HCT116 (cell line): ENCODE measurements at regions not wholly inside any gene's neighbourhood (a gene's known extent, or its start where the extent isn't known, plus 50 kb on each side); places are given as distances from the start of the nearest gene placed in this dataset.

Source experiments
- ATAC-seq: fragments of 200-7000 bp; cut with Tn5 transposase; 2 replicates; pipeline ENCODE4 v1.9.1; 2020; ENCODE audit warnings: mild to moderate bottlenecking, moderate library complexity
- BruUV-seq: library from RNA; stranded (reverse); fragments of 400-500 nt; replicated peaks from 2 replicates; lab custom pipeline; 2021; lab: Mats Ljungman, UMichigan
- CTCF ChIA-PET: fragments of 300-600 bp; sonication (Branson Sonifier 250); formaldehyde crosslinking; loops from one replicate; lab custom pipeline; 2021; ENCODE audit warnings: antibody characterized with exemption; lab: Charles Lee
- POLR2A ChIA-PET: fragments of 300-600, 350-600 bp; sonication (Branson Sonifier 250); formaldehyde crosslinking; loops from one replicate; lab custom pipeline; 2021; ENCODE audit warnings: antibody characterized with exemption; lab: Charles Lee
- RAD21 ChIA-PET, 2 experiments: fragments of 300-600 bp; sonication (Branson Sonifier 250); formaldehyde crosslinking; loops; one replicate each; lab custom pipeline; 2023; ENCODE audit warnings: low total read pairs in 2 of 2; ENCODE audit not compliant: uncharacterized antibody in 2 of 2, unreplicated experiment in 2 of 2, low non-redundant PET in 1 of 2; lab: Charles Lee
- DNase-seq: peaks from one replicate; pipeline ENCODE4 v3.0.0-alpha.2; 2010; ENCODE audit warnings: low read depth, low spot score
- H2AFZ ChIP-seq: fragments of 200-600 bp; shearing (Covaris generic), sonication (generic); 2 replicates; pipeline ENCODE4 v1.6.1; 2017; ENCODE audit warnings: low read depth, mixed run types, mixed read lengths, antibody characterized with exemption, low read length; ENCODE audit not compliant: poor library complexity, severe bottlenecking
- H3K27ac ChIP-seq: 2 replicates; pipeline ENCODE4 v1.5.1; 2012; ENCODE audit warnings: low read depth, low read length
- H3K27me3 ChIP-seq: fragments of 200-600 bp; sonication (generic); 2 replicates; pipeline ENCODE4 v1.6.1; 2016; ENCODE audit warnings: mixed run types, low read length, mixed read lengths; ENCODE audit not compliant: insufficient read depth
- H3K36me3 ChIP-seq, 2 experiments: fragments of 200-500 bp in 1 of 2; fragments of 200-600 bp in 1 of 2; sonication (Bioruptor generic) in 1 of 2; sonication (generic) in 1 of 2; 2 replicates each; pipeline versions ENCODE4 v1.5.1 to v1.6.1; 2014 to 2016; ENCODE audit warnings: low read length in 2 of 2, inconsistent platforms in 1 of 2, mixed read lengths in 1 of 2, mixed run types in 1 of 2; ENCODE audit not compliant: insufficient read depth in 2 of 2, control insufficient read depth in 1 of 2
- H3K4me1 ChIP-seq, 2 experiments: fragments of 200-600 bp in 1 of 2; sonication (generic) in 1 of 2; 2 replicates each; pipeline versions ENCODE4 v1.5.1 to v1.6.1; 2012 to 2017; ENCODE audit warnings: low read length in 2 of 2, inconsistent platforms in 1 of 2, mild to moderate bottlenecking in 1 of 2, mixed read lengths in 1 of 2, mixed run types in 1 of 2, moderate library complexity in 1 of 2; ENCODE audit not compliant: insufficient read depth in 2 of 2, control insufficient read depth in 1 of 2
- H3K4me2 ChIP-seq: fragments of 200-600 bp; sonication (generic); 2 replicates; pipeline ENCODE4 v1.6.1; 2017; ENCODE audit warnings: mixed run types, low read length, mixed read lengths
- H3K4me3 ChIP-seq, 2 experiments: fragments of 200-600 bp in 1 of 2; sonication (generic) in 1 of 2; replicated peaks in 1 of 2; 2 replicates each; pipeline ENCODE4 v1.5.1; 2011 to 2016; ENCODE audit warnings: low read length in 2 of 2, control low read depth in 1 of 2, low read depth in 1 of 2, mild to moderate bottlenecking in 1 of 2, mixed read lengths in 1 of 2, mixed run types in 1 of 2
- H3K79me2 ChIP-seq: fragments of 200-600 bp; sonication (generic); 2 replicates; pipeline ENCODE4 v1.6.1; 2017; ENCODE audit warnings: mild to moderate bottlenecking, mixed run types, low read length, moderate library complexity, mixed read lengths; ENCODE audit not compliant: insufficient read depth
- H3K9ac ChIP-seq: fragments of 200-600 bp; sonication (generic); 2 replicates; pipeline ENCODE4 v1.6.1; 2016; ENCODE audit warnings: low read length, mixed read lengths
- H3K9me2 ChIP-seq: fragments of 200-600 bp; sonication (generic), shearing (Covaris generic); 2 replicates; pipeline ENCODE4 v1.6.1; 2017; ENCODE audit warnings: mixed run types, mild to moderate bottlenecking, moderate library complexity; ENCODE audit not compliant: insufficient read depth
- H3K9me3 ChIP-seq, 2 experiments: fragments of 200-500 bp in 1 of 2; fragments of 200-600 bp in 1 of 2; sonication (Bioruptor generic) in 1 of 2; sonication (generic) in 1 of 2; 2 replicates each; pipeline ENCODE4 v1.6.1; 2014 to 2017; ENCODE audit warnings: low read length in 2 of 2, mixed read lengths in 2 of 2, inconsistent platforms in 1 of 2, low read depth in 1 of 2, mild to moderate bottlenecking in 1 of 2, mixed run types in 1 of 2, moderate library complexity in 1 of 2; ENCODE audit not compliant: control insufficient read depth in 1 of 2, insufficient read depth in 1 of 2
- H4K20me1 ChIP-seq: fragments of 200-600 bp; sonication (generic), shearing (Covaris generic); 2 replicates; pipeline ENCODE4 v1.6.1; 2017; ENCODE audit warnings: mixed run types, mild to moderate bottlenecking, moderate library complexity; ENCODE audit not compliant: insufficient read depth
- ATF3 ChIP-seq: IDR thresholded peaks from 2 replicates; pipeline ENCODE4 v1.6.1; 2012
- CBX3 ChIP-seq: IDR thresholded peaks from 2 replicates; pipeline ENCODE4 v1.6.1; 2012; ENCODE audit warnings: low read depth
- CTCF ChIP-seq, 3 experiments: fragments of 200-600 bp in 1 of 3; sonication (generic) in 1 of 3; IDR thresholded peaks in 2 of 3; conservative IDR thresholded peaks in 1 of 3; 2 replicates each; pipeline ENCODE4 v1.5.1; 2012 to 2017; ENCODE audit warnings: low read depth in 2 of 3, low read length in 2 of 3, antibody characterized with exemption in 1 of 3, borderline replicate concordance in 1 of 3, control low read depth in 1 of 3, mild to moderate bottlenecking in 1 of 3, mixed read lengths in 1 of 3, mixed run types in 1 of 3, moderate library complexity in 1 of 3; ENCODE audit not compliant: insufficient read depth in 1 of 3
- EGR1 ChIP-seq: IDR thresholded peaks from 2 replicates; pipeline ENCODE4 v1.6.1; 2012; ENCODE audit warnings: low read depth
- ELF1 ChIP-seq: IDR thresholded peaks from 2 replicates; pipeline ENCODE4 v1.6.1; 2012; ENCODE audit warnings: low read depth, borderline replicate concordance
- EZH2 ChIP-seq: fragments of 200-600 bp; sonication (generic); IDR thresholded peaks from 2 replicates; pipeline ENCODE4 v1.6.1; 2017; ENCODE audit warnings: antibody characterized with exemption, mixed run types
- POLR2A ChIP-seq: IDR thresholded peaks from 2 replicates; pipeline ENCODE4 v1.7.0; 2011; ENCODE audit warnings: borderline replicate concordance; ENCODE audit not compliant: insufficient read depth, insufficient read length; ENCODE audit errors: extremely low read depth
- POLR2AphosphoS5 ChIP-seq: IDR thresholded peaks from 2 replicates; pipeline ENCODE4 v1.6.1; 2011; ENCODE audit warnings: mild to moderate bottlenecking, low read depth, low read length, moderate library complexity
- REST ChIP-seq: IDR thresholded peaks from 2 replicates; pipeline ENCODE4 v1.6.1; 2012; ENCODE audit warnings: low read depth
- SIN3A ChIP-seq: IDR thresholded peaks from 2 replicates; pipeline ENCODE4 v1.6.1; 2012; ENCODE audit warnings: low read depth
- SP1 ChIP-seq: IDR thresholded peaks from 2 replicates; pipeline ENCODE4 v1.6.1; 2012; ENCODE audit warnings: low read depth
- TCF7L2 ChIP-seq: IDR thresholded peaks from 2 replicates; pipeline ENCODE4 v1.7.0; 2011; ENCODE audit warnings: borderline replicate concordance, inconsistent platforms; ENCODE audit not compliant: insufficient read depth, insufficient read length; ENCODE audit errors: extremely low read depth
- YY1 ChIP-seq: IDR thresholded peaks from 2 replicates; pipeline ENCODE4 v1.6.1; 2011; ENCODE audit warnings: low read length, low read depth, moderate library complexity, mild to moderate bottlenecking; ENCODE audit not compliant: insufficient replicate concordance; ENCODE audit errors: extremely low read depth
- ZFX ChIP-seq: fragments of 450-650 bp; IDR thresholded peaks from 2 replicates; pipeline ENCODE4 v1.6.1; 2017
- intact Hi-C: fragments of 100-400 bp; cut with micrococcal nuclease; formaldehyde crosslinking; loops from 2 replicates; pipeline ENCODE4 v1.10.0; 2022
- TF ChIP-seq, protein P1 (sequence below): IDR thresholded peaks from 2 replicates; pipeline ENCODE4 v1.6.1; 2011; ENCODE audit warnings: mild to moderate bottlenecking, low read length, moderate library complexity; ENCODE audit not compliant: insufficient replicate concordance; ENCODE audit errors: extremely low read depth

GRCh38 chr14:35222324-35222723 is 69.9 kb upstream of the PSMA6 start:
- no peak overlapping the region for H2AFZ ChIP-seq
- H3K4me2 ChIP-seq, result no peak overlapping the region
- intact Hi-C loops, result loop anchor here (10.0 kb wide), 1 partner anchor 462 kb away; no protein-coding TSS in a partner anchor
- POLR2A ChIA-PET, result no interaction called here
- BruUV-seq, result no TSS peak
- CTCF ChIA-PET, result no interaction called here
- no peak for DNase-seq
- H3K9ac ChIP-seq, result no peak overlapping the region
- no peaks in the 10 kb centered on the region for H3K27me3 ChIP-seq
- no peak overlapping the region for H3K4me3 ChIP-seq
- no peak overlapping the region for H3K27ac ChIP-seq
- H3K4me1 ChIP-seq, result no peaks in the 10 kb centered on the region
- H3K9me3 ChIP-seq, result no peaks in the 10 kb centered on the region
- no peaks in the 10 kb centered on the region for H3K79me2 ChIP-seq
- no peak for TF ChIP-seq CTCF (IDR thresholded peaks at IDR 0.05 in 2 of 3, conservative IDR thresholded peaks at IDR 0.05 in 1 of 3; ENCODE audit: borderline replicate concordance in 1 of 3, insufficient read depth in 1 of 3, low read depth in 2 of 3, low read length in 2 of 3)
- no peak for TF ChIP-seq ZFX
- TF ChIP-seq CBX3, result no peak
- TF ChIP-seq ATF3, result no peak
- no peak for TF ChIP-seq POLR2AphosphoS5
- no peak for TF ChIP-seq SIN3A
- TF ChIP-seq, protein P1, sequence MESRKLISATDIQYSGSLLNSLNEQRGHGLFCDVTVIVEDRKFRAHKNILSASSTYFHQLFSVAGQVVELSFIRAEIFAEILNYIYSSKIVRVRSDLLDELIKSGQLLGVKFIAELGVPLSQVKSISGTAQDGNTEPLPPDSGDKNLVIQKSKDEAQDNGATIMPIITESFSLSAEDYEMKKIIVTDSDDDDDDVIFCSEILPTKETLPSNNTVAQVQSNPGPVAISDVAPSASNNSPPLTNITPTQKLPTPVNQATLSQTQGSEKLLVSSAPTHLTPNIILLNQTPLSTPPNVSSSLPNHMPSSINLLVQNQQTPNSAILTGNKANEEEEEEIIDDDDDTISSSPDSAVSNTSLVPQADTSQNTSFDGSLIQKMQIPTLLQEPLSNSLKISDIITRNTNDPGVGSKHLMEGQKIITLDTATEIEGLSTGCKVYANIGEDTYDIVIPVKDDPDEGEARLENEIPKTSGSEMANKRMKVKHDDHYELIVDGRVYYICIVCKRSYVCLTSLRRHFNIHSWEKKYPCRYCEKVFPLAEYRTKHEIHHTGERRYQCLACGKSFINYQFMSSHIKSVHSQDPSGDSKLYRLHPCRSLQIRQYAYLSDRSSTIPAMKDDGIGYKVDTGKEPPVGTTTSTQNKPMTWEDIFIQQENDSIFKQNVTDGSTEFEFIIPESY, result no peak
- TF ChIP-seq POLR2A, result no peak
- TF ChIP-seq ELF1, result no peak
- no peak for TF ChIP-seq EZH2
- no peak for TF ChIP-seq SP1
- TF ChIP-seq EGR1, result no peak
- TF ChIP-seq TCF7L2, result no peak
- TF ChIP-seq YY1, result no peak
- no peak for TF ChIP-seq REST
- no peak for ATAC-seq
- H3K36me3 ChIP-seq, result no peaks in the 10 kb centered on the region
- RAD21 ChIA-PET, result no interaction called here
- no peaks in the 10 kb centered on the region for H4K20me1 ChIP-seq
- no peaks in the 10 kb centered on the region for H3K9me2 ChIP-seq
